ENCODE measurements at regions not wholly inside any gene's neighbourhood (a gene's known extent, or its start where the extent isn't known, plus 50 kb on each side); places are given as distances from the start of the nearest gene placed in this dataset.

DNA sequence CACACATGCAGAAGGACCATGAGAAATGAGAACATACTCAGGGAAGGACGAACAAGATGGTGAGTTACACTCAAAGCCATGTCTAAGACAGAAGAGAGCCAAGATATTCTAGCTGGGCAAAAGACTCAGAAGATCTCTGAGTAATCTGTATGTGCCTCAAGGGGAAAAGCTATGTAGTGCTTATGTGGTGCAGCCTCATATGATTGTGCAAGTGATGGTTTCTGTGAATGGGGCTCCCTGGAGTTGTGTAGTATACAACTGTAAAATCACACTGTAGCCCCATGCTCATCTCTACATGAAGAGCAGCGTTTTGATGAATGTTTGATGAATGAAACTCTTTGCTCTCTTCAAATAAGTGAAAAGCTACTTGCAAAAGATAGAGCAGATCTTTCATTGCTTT lies 57.5 kb downstream of the OSR1 start:
- no peaks in the 10 kb centered on the region; the same call in 1 of the 2 replicates for H3K9me3 ChIP-seq (ENCODE audit: control insufficient read depth, insufficient read depth, low read length)
- H3K4me1 ChIP-seq (ENCODE audit: insufficient read depth, low read length) = no peaks in the 10 kb centered on the region
- H3K36me3 ChIP-seq (ENCODE audit: insufficient read depth, low read length) = no peaks in the 10 kb centered on the region
- H3K9ac ChIP-seq (ENCODE audit: low read depth, low read length) = no peak overlapping the region

DNA sequence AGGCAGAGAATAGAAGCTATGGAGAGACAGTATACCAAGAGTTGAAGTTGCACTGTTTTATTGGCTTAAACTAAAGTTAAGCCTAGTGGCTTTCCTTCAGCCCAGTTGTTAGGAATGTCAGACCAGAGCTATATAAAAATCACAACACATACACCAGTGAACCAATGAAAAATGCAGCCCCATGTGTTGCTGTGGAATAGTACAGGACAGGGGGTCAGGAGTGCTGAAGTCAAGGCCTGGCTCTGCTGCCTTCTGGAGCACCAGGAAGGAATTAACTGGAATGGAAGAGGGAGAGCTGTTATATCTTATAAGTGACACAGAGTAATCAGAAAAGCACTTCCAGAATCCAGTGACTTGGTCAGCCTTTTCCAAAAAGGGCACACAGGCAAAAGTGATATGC lies 58.9 kb downstream of the OSR1 start:
- Histone ChIP-seq H3K9me3 (ENCODE audit: control insufficient read depth, insufficient read depth, low read length) (no peaks in the 10 kb centered on the region; the same call in 1 of the 2 replicates), H3K4me1 (ENCODE audit: insufficient read depth, low read length) (no peaks in the 10 kb centered on the region), H3K36me3 (ENCODE audit: insufficient read depth, low read length) (no peaks in the 10 kb centered on the region), H3K9ac (ENCODE audit: low read depth, low read length) (no peak overlapping the region)

DNA sequence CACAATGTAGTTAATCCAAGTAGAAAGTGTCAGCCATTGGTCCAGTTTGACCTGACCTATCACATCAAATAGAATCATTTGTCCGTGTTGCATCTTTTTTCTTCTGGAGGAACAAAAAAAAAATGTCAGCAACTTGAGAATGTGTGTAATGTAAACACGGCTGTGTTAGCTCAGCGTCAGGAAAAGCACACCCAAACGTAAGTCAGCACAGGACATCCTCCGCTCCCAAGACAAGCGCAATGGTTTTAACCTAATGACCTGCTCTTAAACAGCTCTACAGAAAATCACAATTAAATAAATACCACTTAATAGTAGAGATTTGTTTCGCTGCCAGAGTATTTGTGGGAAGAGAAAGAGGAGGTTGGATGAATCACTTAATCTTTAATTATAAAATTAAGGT lies 59.4 kb downstream of the OSR1 start:
- Histone ChIP-seq H3K9me3 (ENCODE audit: control insufficient read depth, insufficient read depth, low read length) (no peaks in the 10 kb centered on the region), H3K9ac (ENCODE audit: low read depth, low read length) (no peak overlapping the region), H3K4me1 (ENCODE audit: insufficient read depth, low read length) (no peaks in the 10 kb centered on the region), H3K36me3 (ENCODE audit: insufficient read depth, low read length) (no peaks in the 10 kb centered on the region)

DNA sequence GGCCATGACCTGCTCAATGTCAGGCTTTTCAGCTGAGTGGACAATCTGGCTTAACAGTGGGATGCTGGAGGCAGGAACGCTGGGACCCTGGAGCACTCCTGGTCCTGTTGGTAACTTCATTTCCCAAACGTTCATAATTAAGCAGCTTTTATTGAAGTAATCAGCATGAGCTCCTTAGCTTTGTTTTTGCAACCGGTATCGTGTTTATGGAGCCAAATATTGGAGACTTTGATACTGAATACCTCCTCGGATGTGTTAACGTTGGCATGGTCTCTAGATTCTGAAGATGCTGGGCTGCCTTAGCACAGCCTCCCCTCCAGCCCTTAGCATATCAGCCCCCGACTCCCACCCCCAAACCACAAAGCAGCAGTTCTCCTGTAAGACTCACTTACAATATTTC lies 60.7 kb downstream of the OSR1 start:
- Histone ChIP-seq H3K36me3 (ENCODE audit: insufficient read depth, low read length) (no peaks in the 10 kb centered on the region), H3K9me3 (ENCODE audit: control insufficient read depth, insufficient read depth, low read length) (no peaks in the 10 kb centered on the region), H3K4me1 (ENCODE audit: insufficient read depth, low read length) (no peaks in the 10 kb centered on the region), H3K9ac (ENCODE audit: low read depth, low read length) (no peak overlapping the region)

DNA sequence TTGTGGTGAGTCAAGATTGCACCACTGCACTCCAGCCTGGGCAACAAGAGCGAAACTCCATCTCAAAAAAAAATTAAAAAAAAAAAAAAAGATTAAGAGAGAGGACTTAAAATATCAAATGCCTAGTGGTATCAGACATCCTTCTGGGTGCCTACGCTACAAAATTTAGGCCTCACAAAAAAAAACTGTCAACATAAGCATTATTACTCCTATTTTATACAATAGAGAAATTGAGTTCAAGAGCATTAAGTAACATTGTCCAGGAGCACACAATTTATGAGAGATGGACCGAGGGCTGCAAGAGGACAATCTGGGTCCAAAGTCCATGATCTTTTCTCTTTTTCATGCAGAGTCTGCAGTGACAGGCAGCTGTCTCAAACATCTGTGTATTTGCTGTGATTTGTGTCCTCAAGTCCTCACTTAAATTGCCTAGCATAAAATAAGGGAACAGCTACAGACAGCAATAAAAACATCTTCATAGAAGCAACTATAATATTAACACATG lies 62.4 kb downstream of the OSR1 start:
- no peak overlapping the region for H3K9ac ChIP-seq (ENCODE audit: low read depth, low read length)

DNA sequence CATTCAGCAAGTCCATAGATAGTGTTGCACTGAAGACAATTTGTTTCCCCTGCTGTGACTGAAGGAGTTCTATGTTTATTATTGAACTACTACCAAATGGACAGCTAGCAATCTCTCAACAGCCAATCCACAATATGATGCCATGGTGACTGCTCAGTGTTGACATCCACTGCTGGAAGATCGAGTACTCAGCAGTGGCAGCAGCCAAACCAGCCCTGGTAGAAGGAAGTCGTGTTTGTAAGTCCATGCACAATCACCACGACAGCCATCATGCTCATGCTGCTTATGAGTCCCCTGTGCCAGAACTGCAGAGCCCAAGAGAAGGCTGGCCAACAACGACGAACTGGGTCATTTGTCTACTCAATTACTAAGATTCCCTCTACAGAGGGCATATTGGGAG lies 66.4 kb downstream of the OSR1 start:
- H3K4me1 ChIP-seq (ENCODE audit: insufficient read depth, low read length) = no peaks in the 10 kb centered on the region
- H3K36me3 ChIP-seq (ENCODE audit: insufficient read depth, low read length) = no peaks in the 10 kb centered on the region
- H3K9me3 ChIP-seq (ENCODE audit: control insufficient read depth, insufficient read depth, low read length) = no peaks in the 10 kb centered on the region
- H3K9ac ChIP-seq (ENCODE audit: low read depth, low read length) = no peak overlapping the region

More for the DNA sequence above, 62.4 kb downstream of the OSR1 start:
- no peaks in the 10 kb centered on the region for H3K36me3 ChIP-seq (ENCODE audit: insufficient read depth, low read length)
- H3K9me3 ChIP-seq (ENCODE audit: control insufficient read depth, insufficient read depth, low read length) = no peaks in the 10 kb centered on the region
- H3K4me1 ChIP-seq (ENCODE audit: insufficient read depth, low read length) = no peaks in the 10 kb centered on the region

DNA sequence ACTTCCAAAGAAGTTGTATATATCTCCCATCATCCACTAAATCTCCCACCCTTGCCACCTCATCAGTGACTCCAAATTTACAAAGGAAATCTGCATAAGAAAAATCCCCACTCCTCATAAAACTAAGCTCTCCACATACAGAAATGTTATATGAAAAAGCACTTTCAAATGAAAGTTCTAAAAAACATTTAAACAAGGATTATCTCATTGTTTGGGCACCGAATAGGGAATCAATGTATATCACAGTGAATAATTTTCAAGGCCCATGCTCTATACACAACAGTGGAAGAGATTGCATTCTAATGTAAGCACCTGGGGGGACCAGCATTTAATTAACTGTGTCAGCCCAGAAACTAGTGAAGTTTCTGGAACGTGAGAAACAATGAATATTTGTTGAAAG lies 70.1 kb downstream of the OSR1 start:
- no peak overlapping the region for H3K9ac ChIP-seq (ENCODE audit: low read depth, low read length)
- H3K36me3 ChIP-seq (ENCODE audit: insufficient read depth, low read length) = no peaks in the 10 kb centered on the region
- H3K9me3 ChIP-seq (ENCODE audit: control insufficient read depth, insufficient read depth, low read length) = no peaks in the 10 kb centered on the region
- no peaks in the 10 kb centered on the region for H3K4me1 ChIP-seq (ENCODE audit: insufficient read depth, low read length)

DNA sequence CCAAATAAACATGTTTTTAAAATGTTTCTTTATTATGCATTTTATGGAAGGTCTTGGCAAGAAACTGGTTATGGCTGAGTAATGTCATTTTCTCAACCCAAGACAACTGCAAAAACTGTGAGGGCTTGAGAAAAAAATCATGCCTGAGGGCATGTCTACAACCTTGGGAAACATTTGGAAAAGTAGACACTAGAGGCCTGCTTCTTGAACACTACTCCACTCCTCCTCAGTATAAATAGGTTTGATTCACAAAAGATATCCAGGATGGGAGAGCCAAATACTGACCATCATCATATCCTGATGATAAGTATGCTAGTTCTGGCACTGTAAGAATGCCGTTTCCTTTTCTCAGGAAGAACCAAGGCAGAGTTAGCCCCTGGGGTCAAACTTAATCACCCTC lies 71.1 kb downstream of the OSR1 start:
- Histone ChIP-seq H3K4me1 (ENCODE audit: insufficient read depth, low read length) (no peaks in the 10 kb centered on the region), H3K36me3 (ENCODE audit: insufficient read depth, low read length) (no peaks in the 10 kb centered on the region), H3K9ac (ENCODE audit: low read depth, low read length) (no peak overlapping the region), H3K9me3 (ENCODE audit: control insufficient read depth, insufficient read depth, low read length) (no peaks in the 10 kb centered on the region)

DNA sequence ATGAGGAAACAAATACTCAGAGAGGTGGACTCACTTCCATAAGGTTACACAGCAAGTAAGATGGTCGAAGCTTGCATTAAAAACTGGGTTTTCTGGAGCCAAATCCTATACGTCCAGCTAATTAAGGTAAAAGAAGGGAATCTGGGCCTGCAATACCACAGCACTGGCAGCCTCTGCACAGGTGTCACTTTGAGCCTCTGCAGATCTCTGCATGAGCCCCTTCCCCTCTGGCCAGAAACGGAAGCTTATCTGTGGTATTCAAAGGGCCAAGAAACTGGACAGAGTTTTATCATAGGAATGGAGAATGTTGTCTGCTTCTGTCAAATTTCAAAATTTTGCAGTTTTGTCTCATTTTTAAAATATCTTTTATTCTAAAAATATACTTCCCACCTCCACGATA lies 76.1 kb downstream of the OSR1 start:
- Histone ChIP-seq H3K4me1 (ENCODE audit: insufficient read depth, low read length) (no peaks in the 10 kb centered on the region), H3K9ac (ENCODE audit: low read depth, low read length) (no peak overlapping the region), H3K9me3 (ENCODE audit: control insufficient read depth, insufficient read depth, low read length) (no peaks in the 10 kb centered on the region), H3K36me3 (ENCODE audit: insufficient read depth, low read length) (no peaks in the 10 kb centered on the region)

DNA sequence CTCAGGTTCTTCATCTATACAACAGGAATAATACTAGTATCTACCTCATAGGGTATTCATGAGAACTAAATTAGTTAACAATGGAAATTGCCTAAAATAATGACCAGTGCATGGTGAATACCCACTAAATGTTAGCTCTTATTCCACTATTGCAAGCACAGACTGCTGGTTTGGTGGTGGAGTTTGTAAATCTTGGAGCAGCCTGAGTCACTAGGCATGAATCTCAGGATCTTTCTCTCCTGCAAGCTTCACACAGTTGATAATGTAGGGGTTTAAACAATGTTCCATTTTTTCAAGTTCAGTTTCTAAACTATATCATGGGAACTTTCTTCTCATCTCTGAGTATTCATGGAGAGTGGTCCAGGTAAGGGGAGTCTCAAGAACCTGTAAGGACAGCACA lies 84.0 kb downstream of the OSR1 start:
- no peaks in the 10 kb centered on the region for H3K36me3 ChIP-seq (ENCODE audit: insufficient read depth, low read length)

DNA sequence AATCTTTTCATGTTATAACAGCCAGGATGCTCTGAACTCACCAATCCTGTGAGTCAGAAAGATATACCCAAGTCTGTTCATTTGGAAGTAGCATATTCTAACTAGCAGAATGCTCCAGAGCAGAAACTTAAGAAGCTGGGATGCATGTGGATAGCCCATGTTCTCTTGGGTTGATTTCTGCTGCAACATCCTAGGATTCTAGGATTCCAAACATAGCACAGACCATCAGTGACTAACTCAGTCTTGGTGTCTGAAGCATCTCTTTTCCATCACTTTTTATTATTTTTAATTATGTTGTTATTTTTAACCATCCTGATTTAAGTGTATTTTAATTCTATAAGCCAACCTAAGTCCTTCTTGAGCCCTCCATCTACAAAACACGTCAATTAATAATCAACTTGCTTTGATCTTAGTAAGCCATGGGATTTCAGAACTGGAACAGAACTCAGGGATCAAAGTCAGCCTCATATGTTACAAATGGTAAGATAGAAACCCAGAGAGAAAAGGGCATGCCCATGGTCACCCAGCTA lies 85.4 kb downstream of the OSR1 start:
- no peaks in the 10 kb centered on the region for H3K36me3 ChIP-seq (ENCODE audit: insufficient read depth, low read length)
- no peaks in the 10 kb centered on the region for H3K9me3 ChIP-seq (ENCODE audit: control insufficient read depth, insufficient read depth, low read length)
- H3K4me1 ChIP-seq (ENCODE audit: insufficient read depth, low read length) = no peaks in the 10 kb centered on the region
- no peak overlapping the region for H3K9ac ChIP-seq (ENCODE audit: low read depth, low read length)

More for the DNA sequence above, 84.0 kb downstream of the OSR1 start:
- no peak overlapping the region for H3K9ac ChIP-seq (ENCODE audit: low read depth, low read length)
- no peaks in the 10 kb centered on the region for H3K4me1 ChIP-seq (ENCODE audit: insufficient read depth, low read length)
- H3K9me3 ChIP-seq (ENCODE audit: control insufficient read depth, insufficient read depth, low read length) = no peaks in the 10 kb centered on the region

DNA sequence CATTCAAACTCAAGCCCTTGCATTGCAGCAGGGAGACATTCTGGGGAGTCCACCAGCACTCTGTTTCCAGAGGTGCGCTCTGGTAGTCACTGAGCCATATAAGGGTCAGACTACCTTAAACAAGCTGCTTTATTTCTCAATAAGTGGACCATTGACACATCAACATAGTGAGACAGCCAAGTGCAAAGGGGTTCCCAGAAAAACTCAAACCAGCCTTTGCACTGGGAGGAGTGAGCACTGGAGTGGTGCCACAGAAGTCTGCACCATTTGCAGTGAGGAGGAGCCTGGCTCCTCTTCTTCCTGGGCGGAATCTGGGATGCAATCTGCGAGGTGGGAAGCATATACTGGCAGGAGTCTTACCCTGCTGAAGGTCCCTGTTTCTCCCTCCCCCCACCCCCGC lies 86.4 kb downstream of the OSR1 start:
- H3K9me3 ChIP-seq (ENCODE audit: control insufficient read depth, insufficient read depth, low read length) = no peaks in the 10 kb centered on the region
- no peaks in the 10 kb centered on the region for H3K4me1 ChIP-seq (ENCODE audit: insufficient read depth, low read length)
- H3K36me3 ChIP-seq (ENCODE audit: insufficient read depth, low read length) = no peaks in the 10 kb centered on the region
- H3K9ac ChIP-seq (ENCODE audit: low read depth, low read length) = no peak overlapping the region

DNA sequence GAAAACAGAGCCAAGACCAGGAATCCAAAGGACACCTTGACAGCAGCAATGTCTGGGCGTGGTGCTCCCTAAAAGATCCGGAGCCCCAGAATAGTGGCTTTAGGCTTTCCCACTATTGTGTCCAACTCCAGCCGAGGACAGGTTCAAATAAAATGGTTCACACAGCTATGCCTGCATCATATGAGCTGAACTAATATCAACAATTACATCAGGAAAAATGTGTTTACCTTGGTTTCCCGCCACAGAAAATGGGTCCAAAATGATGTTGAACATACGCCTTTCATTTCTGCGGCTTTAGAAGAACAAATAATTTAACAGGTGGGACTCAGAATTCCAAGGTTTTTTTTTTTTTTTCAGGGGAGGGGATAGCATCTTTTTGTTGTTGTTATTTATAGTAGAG lies 93.6 kb downstream of the OSR1 start:
- no peaks in the 10 kb centered on the region for H3K36me3 ChIP-seq (ENCODE audit: insufficient read depth, low read length)
- H3K9ac ChIP-seq (ENCODE audit: low read depth, low read length) = no peak overlapping the region
- H3K9me3 ChIP-seq (ENCODE audit: control insufficient read depth, insufficient read depth, low read length) = no peaks in the 10 kb centered on the region
- H3K4me1 ChIP-seq (ENCODE audit: insufficient read depth, low read length) = no peaks in the 10 kb centered on the region

DNA sequence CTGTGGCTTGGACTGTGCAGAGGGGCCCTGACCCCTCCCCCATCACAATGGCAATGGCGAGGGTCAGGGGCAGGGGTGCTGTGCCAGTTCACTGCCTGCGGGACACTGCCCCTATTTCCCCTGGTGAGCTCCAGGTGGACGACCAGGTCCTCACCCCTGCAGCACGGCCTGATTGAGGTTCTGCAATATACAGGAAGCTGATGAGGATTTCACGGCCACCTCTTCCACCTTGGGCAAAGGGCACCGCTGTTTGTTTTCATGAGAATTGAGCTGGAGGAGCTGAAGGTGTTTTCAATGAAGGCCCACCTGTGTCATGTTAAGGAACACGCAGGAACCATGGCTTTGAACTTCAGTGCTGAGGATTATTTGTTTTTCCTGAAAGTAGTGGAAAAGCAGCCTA lies 96.3 kb downstream of the OSR1 start:
- H3K4me1 ChIP-seq (ENCODE audit: insufficient read depth, low read length) = no peaks in the 10 kb centered on the region
- no peaks in the 10 kb centered on the region for H3K9me3 ChIP-seq (ENCODE audit: control insufficient read depth, insufficient read depth, low read length)
- H3K9ac ChIP-seq (ENCODE audit: low read depth, low read length) = no peak overlapping the region
- no peaks in the 10 kb centered on the region for H3K36me3 ChIP-seq (ENCODE audit: insufficient read depth, low read length)

DNA sequence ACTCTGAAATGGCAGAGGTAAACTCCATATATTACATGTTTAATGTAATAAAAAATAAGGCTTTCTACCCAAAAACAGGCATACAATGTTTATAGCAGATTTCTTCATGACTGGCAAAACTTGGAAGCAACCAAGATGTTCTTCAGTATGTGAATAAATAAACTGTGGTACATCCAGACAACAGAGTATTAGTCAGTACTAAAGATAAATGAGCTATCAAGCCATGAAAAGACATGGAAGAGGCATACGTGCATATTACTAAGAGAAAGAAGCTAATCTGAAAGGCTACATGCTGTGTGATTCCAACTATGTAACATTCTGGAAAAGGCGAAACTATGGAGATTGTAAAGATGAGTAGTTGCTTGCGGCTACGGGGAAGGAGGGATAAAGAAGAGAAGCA lies 97.4 kb downstream of the OSR1 start:
- Histone ChIP-seq H3K4me1 (ENCODE audit: insufficient read depth, low read length) (no peaks in the 10 kb centered on the region), H3K36me3 (ENCODE audit: insufficient read depth, low read length) (no peaks in the 10 kb centered on the region), H3K9ac (ENCODE audit: low read depth, low read length) (no peak overlapping the region), H3K9me3 (ENCODE audit: control insufficient read depth, insufficient read depth, low read length) (no peaks in the 10 kb centered on the region)

DNA sequence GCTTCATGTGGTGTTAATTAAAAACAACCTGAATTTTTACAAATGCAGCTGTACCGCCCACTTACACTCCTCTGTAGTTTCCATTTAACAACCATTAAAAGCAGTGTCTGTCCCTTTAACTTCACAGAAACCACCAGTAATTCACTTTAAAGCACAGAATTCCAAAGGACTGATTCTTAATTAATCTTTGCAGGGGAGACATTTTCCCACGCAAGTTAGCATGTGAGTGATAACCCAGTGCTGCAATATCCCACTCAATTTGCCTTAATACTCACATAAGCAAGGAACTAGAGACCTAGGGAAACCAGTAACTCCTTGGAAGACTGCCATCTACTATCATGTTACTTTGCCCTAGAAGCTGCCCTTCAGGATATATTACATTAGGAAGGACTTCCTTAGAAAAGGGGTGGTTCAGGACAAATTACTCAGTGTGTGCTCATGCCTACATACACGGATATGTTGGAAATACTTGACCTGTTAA lies 102.3 kb downstream of the OSR1 start:
- no peak overlapping the region for H3K9ac ChIP-seq (ENCODE audit: low read depth, low read length)
- H3K36me3 ChIP-seq (ENCODE audit: insufficient read depth, low read length) = no peaks in the 10 kb centered on the region
- H3K4me1 ChIP-seq (ENCODE audit: insufficient read depth, low read length) = peaks cover 3% of the 10 kb centered on the region; the same call in 1 of the 2 replicates
- H3K9me3 ChIP-seq (ENCODE audit: control insufficient read depth, insufficient read depth, low read length) = no peaks in the 10 kb centered on the region

All from ES-I3 (cell line).